GM19240 (cell line): ENCODE measurements at regions not wholly inside any gene's neighbourhood (a gene's known extent, or its start where the extent isn't known, plus 50 kb on each side); places are given as distances from the start of the nearest gene placed in this dataset.

Source experiments
- DNase-seq: peaks from one replicate; pipeline ENCODE4 v3.0.0; 2011; ENCODE audit warnings: low spot score; ENCODE audit not compliant: insufficient read length

DNA sequence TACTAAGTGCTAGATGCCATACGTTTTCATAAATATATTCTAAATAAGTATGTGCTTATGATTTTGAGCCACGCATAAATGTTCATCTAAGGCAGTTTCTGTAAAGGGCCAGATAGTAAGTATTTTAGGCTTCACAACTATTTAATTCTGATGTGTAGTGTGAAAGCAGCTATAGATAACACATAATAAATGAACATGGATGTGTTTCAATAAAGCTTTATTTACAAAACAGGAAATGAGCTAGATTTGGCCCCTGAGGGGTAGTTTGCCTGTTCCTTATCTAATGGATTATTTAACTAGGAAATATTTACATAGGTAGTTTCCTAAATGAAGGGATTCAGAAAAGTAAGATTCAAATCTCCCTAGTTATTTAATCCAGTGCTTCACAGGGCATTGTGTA is 557.6 kb upstream of the PKN2 start:
- DNase-seq = no peak

DNA sequence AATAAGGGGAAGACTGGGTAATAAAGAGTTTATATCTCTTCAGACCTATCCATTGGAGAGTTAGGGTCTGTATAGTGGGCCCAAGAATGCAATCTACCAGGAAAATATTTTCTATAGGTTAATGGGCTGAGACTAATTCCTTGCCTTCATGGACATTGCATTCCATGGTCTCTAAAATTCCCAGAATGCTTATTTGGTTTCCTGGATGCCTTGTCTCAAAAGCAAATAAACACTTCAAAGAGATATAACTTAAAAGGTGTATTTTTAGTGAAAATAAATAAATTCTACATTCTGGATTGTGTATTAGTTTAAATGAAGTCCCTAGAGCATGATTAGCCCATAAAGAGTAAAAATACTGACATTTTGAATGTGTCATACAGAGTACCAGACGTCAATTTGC is 550.1 kb upstream of the PKN2 start:
- no peak for DNase-seq

DNA sequence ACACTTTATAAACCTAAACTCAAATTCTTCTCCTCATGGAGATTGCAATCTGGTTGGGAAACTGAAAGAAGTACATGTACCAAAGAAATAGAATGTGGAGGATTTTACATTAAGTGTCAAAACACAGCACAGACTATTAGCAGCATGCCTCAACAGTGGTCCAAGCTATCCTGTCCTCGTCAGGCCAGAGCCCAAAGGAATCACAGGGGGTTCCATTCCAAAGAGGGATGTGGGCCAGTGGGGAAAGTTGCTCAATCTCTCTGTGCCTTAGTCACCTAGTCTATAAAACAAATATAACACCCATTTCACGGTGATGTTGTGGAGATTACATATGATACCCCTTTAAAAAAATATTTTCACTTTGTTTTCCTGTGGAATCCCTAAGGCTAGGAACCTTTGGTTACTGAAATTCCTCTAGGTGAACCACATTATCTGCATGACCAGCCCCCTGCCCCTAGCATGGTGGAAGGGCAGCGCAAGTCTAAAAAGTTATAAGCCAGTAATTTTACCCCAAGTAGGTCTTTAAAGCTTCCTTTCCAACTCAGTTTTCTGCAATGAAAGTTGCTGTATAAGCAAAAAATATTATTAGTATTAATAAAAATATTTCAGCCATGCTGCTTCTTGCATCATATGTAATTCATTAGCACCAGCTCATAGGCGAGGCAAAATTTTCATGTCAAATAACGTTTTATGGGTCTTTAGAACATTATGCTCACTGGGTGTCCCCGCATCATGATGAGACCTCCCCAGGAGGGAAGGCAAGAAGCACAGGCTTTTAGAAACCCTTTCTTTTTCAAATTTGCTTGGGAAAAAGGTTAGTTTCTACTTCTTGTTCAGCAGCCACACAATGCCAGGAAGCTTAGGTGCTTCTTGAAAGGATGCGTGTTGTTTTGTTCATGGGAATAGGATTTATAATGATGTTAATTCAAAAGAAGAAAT is 548.8 kb upstream of the PKN2 start:
- DNase-seq = no peak

DNA sequence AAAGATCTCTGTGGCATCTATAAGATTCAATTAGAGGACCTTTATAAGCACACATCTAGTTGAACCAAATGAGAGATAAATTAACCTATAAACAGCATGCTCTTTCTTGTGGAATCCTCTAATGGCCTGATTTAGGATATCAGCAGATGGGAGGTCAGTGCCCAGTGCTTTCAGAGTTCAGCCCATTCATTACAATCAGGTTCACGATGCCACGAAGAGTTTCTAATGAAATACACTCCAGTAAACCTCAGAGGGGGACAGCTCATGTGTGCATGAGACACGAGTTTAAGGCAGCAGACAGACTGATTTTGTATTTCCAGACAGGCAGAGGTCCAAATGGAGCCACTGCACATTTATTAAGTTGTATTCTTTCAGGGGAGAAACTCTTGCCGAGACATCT is 544.4 kb upstream of the PKN2 start:
- no peak for DNase-seq

DNA sequence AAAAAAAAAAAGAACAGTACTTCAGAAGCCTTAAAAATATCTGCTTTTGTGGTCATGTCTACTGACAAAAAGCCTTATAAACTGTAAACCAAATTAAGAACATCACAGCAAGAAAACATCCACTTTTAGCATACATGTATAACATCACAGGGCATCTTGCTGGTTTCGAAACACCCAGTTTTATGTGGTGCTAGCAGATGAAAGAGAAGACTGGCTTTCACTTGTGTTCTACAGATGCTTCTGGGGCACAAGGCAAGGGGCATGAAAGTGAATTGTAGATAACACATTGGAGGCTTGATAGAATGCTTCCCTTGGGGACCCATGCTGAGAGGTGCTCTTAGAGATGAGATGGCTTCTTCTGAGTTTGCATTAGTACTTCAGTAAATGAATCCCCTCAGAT is 543.7 kb upstream of the PKN2 start:
- no peak for DNase-seq

DNA sequence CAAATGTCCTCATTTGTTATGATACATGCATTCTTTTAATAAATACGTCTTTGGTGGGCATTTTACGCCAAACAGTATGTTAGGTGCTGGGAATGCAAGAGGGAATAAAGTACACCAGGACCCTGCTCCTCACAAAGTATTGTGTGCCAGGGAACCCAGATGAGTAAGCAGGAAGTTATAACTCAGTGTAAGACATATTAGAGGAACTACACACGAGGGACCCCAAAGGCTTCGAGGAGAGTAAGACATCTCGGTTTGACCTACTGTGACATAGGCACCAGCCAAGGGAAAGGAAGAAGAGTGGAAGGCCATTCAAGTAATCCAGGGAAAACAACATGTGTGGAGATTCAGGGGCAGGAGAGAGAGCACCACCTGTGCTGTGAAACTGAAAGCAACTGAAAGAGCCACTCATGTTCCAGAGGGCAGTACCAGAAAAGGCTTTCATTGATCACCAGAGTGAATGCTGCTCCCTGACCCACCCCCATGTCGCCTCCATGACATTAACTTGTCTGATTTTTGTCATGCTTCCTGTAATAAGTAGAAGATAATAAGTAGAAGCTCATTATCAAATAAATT is 542.5 kb upstream of the PKN2 start:
- DNase-seq = no peak

DNA sequence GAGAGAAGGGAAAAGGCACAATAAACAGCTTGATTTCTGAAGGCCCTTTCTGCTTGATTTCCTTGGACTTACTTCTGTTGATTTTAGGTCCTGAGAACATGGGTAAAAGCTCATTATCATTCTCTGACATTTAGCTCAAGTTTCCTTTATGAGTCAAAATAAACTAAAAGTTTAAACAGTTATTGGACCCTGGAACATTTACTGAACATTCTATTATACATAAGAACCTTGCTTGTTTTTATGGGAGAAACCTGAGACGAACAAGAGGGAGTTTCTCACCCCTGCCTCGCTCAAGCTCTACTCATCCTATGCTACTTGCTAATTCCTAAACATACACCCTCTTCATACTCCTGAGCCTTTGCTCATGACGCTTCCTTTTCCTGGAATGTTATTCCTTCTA is 538.3 kb upstream of the PKN2 start:
- DNase-seq = no peak

DNA sequence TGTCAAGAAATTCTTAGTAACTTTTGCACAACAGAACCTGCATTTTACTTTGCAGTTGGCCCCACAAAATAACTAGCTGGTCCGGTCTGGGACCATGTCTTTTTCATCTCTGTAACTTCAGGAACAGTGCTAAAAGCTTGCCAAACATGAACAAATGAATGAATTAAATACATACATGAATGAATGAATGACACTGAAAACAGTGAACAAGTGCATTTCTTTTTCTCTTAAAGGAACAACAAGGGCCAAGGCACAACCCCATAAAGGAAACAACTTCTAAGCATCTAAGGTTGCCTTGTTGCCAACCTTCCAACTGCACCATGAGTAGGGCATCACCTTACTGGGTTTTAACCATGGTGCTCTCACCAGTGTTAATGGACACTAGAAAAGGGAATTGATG is 534.4 kb upstream of the PKN2 start:
- no peak for DNase-seq

DNA sequence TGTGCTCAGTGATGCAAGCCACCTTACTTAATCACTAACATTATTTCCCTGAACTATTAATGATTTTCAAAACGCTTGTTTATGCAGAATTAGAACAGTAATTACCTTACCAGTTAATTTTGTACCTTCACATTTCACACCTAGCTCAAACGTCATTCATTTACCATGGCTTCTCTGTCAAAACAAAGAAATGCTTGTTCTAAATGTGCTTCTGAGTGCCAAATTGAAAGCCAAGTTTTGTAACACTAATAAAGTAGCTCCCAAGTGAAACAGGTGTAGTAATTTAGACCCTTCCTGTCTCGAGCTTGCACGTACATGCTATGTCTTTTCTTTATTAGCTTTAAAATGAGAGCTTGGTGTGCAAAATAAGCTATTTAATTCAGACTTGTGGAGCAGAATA is 533.7 kb upstream of the PKN2 start:
- DNase-seq = no peak

DNA sequence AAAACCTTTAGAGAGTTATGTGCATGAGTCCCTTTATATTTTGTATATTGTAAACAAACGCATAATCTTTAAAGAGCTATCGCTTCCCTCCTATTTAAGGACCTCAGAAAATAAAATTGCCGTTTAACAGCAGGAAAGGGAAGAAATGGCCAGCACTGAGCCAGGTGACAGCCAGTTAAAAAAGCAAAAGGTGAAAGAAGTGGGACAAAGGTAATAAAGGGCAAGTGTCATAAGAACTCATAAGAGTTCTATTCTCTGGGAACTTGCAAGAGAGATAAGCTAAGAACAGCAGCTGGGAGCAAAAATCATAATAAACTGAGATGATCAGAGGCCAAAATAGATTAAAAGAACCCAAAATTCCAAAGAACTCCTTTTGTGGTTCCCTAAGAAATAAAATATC is 520.9 kb upstream of the PKN2 start:
- no peak for DNase-seq

DNA sequence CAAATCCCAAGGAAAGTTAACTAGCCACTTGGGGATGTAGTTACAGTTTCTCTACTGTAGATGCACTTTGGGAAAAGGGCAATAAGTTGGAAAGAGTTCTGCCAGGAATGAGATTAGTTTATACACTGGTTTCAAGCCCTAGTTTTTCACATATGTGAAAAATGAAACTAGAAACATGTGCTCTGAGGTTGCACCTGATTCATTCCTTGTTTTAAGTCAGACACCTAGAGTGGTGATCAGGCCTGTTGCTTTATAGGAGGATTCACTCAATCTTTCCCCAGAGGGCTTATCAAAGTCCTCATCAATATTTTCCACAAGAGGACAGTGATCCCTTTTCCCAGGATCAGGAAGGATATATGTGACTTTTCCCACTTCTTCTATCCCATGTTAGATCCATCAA is 515.9 kb upstream of the PKN2 start:
- no peak for DNase-seq

DNA sequence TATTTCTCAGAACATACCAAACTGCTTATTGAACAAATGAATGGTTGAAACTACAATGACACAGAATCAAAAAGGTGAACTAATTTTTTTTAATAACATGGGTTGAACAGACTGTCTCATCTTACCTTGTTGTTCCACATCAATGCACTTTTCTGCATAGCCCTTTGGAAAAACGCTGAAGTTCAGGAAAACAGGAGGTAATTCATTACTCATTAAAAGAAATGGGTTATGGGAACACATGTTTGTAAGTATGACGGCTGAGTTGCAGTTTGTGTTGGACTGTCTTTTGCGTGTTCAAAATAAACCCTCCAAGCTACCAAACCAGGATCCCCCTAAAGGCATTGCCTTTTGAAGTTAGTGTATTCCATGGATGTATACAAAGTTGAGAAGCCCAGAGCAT is 514.9 kb upstream of the PKN2 start:
- no peak for DNase-seq

DNA sequence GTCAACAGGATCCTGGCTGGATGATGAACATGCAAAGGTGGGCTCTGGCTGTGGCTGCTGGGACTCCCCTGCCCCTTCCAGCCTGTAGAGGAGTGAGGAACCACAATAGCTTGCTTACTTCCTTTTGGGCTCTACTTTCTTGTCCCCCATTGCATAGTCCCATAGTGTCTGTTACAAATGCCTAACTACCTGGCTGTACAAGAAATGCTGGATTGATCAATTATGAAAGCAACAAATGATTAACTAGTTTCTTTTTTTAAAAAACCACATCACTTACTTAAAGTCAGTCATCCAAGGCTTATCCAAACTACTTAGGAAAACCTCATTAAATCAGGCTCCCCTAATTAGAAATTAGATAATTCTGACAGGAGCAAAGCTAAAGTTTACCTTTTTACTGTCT is 514.1 kb upstream of the PKN2 start:
- DNase-seq = no peak

DNA sequence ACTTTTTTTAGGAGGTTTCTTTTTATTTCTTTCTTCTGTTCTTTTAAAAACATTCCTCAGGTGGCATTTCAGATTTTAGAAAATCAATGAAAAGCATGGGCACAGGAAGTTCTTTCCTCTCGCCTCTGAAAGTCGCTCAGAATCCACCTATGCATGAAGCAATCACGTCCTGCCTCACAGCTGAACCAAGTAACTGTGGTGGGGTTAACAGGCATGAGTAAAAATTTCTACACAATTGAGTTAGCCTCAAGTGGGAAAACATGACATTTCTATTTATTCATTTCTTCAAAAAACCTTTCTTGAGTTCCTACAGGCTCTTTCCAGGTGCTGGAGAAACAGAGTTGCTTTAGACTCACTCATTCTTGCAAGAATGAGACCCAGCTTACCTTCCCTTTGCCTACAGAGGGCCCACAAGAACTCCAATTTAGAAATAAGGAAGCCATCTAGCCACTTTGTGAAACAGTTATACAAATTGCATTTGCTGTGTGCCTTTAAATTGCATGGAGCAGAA is 508.9 kb upstream of the PKN2 start:
- no peak for DNase-seq

DNA sequence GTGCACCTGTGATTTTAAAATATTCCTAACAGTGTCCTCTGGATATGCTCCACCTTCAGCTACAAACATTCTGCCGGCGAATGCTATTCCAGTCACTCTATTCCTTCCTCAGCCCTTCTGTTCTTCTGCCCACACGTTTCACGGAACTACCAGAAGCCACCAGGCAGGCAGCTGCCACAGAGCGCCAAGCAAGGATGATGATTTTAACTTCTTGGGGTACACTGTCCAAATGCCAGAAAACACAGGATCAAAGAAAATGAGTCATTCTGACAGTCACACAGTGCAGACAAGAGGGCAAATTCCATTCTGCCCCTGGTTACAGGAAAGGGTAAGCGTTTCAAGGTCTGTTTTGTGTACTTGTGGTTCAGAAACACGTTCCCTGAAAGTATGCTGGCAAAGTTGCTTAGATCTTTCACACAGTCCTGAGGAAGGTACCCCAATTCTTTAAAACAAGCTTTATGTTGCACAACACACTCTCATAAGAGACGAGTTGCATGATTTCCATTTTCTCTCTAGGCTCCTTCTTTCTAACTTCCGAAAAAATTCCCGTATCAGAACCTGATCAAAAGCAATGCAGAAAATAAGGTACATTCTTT is 508.3 kb upstream of the PKN2 start:
- DNase-seq = no peak

DNA sequence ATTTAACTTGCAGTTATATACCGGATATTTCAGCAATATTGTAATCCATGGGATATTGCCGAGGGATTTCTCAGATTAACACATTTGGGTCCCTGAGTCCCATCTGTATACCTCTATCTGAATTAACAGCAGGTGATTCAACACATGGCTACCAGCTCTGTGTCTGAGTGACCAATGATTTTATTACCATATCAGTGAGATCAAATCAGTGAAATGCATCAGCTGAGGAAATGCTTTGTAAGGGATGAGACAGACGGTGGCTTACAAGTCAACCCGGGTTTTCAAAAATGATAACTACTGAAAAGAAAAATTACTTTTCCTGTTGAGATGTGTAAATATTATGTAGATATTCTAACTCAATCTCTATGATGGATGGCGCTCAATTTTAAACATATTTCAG is 504.1 kb upstream of the PKN2 start:
- no peak for DNase-seq

DNA sequence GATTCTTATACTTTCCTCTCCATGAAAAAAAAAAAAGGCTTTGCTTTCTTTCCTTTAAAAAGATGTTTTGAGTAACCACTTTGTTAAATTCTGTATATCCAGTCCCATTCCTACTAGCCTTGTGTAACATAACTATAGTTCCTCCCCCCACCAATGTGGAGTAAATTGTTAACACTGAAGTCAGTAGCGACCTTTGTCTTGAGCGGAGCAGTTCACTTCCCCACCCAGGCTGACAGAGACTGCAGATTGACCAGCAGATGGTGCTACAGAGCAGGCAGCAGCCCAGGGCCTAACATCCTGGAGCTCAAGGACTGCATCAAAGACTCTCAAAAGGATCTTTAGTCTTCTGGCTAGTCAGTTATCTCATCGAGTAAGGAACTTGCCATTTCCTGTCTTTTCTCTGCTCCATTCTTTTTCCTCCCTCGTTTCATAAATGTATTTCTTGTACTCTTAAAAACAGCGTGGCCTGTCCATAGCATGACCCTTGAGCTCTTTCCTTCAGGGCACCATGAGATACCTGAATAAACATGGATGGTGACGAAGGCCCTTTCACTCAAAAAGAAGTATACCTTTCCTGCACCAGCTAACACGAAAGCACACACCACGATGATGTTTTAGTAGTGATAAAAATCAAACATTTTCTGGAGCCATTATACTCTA is 503.5 kb upstream of the PKN2 start:
- DNase-seq = peak; percentile 21

DNA sequence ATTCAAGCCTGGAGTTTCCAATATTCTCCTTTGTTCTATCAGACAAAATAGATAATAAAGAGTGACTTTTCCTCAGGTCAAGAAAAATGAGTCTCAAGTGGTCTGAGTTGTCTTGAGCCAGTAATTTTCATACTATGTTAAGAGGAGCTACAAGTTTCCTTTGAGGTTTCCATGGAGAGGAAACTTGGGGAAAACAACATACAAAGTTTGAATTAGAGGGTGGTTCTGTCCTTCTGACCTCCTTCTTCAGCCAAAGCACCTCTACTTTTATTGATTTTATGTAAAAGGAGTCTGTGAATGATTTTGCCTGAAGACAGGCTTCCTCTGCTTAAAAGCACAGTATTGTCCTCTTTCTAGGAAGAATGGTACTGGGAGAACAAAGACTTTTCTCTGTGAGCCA is 497.2 kb upstream of the PKN2 start:
- no peak for DNase-seq

DNA sequence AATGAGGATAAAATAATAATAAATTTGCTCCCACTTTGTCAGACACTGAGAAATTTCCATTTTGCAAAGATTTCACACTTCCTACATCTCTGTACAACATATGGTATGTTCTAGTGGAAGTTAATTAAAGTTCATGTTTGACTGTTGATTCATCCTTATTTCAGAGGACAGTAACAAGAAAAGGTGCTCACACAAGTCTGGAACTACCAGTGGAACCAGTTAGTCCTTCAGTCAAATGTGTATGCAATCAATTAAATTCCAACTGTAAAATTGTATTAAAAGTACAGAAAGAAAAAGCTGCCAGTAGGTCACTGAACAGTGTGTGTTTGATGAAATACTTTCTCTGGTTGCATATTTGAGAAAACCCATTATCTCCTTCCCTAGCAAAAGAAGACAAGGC is 496.0 kb upstream of the PKN2 start:
- DNase-seq = no peak

DNA sequence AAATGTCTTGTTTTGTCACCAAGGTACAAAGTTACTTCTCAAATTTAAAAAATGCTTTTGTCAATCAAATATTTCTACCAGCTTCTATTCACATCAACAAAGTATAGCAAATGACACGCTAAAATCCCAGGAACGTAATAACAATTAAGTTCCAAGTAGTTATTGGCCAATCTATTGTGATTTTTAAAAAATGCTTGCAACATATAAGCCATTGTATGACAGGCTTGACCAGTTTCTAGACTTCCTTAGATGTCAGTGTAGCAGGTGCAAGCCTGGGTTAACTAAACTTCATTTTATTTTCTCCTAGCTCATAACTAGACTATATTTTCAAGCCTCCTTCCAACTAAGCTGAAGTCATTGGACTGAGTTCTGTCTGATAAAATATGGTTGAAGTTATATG is 494.5 kb upstream of the PKN2 start:
- DNase-seq = no peak

DNA sequence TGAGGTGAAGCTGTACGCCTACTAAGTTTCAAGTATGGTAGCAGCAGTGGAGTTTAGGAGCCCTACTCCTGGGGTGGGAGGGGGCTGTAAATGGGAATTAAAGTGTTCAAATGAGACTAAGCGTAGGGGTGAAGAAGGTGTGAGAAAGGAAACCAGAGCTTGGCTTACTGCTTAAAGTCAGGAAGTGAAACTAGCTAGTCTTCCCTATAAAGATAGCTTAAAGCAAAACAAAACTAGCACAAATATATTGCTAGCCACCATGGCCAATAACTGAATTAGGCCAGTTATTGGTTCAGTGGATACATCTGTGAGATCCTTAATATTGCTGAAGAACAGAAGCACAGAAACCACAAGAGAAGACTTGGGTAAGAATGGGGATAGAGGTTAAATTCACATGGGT is 492.2 kb upstream of the PKN2 start:
- DNase-seq = no peak

DNA sequence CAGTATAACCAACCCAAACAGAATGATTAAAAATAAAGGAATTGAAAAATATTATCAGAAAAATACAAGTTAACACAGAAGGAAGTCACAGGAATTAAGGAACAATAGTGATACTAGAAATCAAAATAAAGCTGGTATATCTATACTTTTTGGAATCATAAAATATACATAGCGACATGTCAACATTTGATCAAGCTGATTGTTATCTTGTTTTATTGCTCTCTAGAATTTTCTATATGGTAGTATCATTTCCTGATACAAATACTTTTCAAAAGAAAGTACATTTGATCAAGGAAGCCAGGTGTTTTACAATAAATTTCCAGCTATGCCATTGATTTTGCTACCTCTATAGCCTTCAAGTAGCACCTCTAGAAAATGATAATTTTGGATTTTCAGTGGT is 489.5 kb upstream of the PKN2 start:
- DNase-seq = no peak
